ENCODE measurements at regions not wholly inside any gene's neighbourhood (a gene's known extent, or its start where the extent isn't known, plus 50 kb on each side); places are given as distances from the start of the nearest gene placed in this dataset.

- Histone ChIP-seq H3K4me1 (no peaks in the 10 kb centered on the region), H3K9me3 (no peaks in the 10 kb centered on the region), H3K27me3 (no peaks in the 10 kb centered on the region), H3K36me3 (no peaks in the 10 kb centered on the region), H3K4me3 (no peak overlapping the region), H3K27ac (no peak overlapping the region)
- TF ChIP-seq CTCF (IDR thresholded peaks at IDR 0.05) (no peak), POLR2AphosphoS5 (IDR thresholded peaks at IDR 0.05) (no peak), EP300 (IDR thresholded peaks at IDR 0.05; ENCODE audit: low read depth) (no peak), POLR2A (IDR thresholded peaks at IDR 0.05) (no peak)
- 94 to 100% methylated on average over 3 to 7 of the region's 7 CpGs for WGBS, 2 donors (ENCODE audit: low coverage in 1 of 2)
- in situ Hi-C loops (cut with MboI; ENCODE audit: low pct_ligation_motif_present in 1 of 4, low pct_unique_long_range_greater_than_20kb in 1 of 4, low sequenced_read_pairs in 3 of 4) (loop anchor here (10.0 to 25.0 kb wide), 4 partner anchors 152 to 1426 kb away; no protein-coding TSS in a partner anchor), intact Hi-C loops (cut with DNase I; ENCODE audit: low total_unique reads) (loop anchor here (10.0 kb wide), 1 partner anchor 1526 kb away; the partner anchor contains the start of gene FYB2)
- no peak for DNase-seq
Observed at GRCh38 chr1:55289042-55289441, 73.9 kb upstream of the USP24 start.

DNA sequence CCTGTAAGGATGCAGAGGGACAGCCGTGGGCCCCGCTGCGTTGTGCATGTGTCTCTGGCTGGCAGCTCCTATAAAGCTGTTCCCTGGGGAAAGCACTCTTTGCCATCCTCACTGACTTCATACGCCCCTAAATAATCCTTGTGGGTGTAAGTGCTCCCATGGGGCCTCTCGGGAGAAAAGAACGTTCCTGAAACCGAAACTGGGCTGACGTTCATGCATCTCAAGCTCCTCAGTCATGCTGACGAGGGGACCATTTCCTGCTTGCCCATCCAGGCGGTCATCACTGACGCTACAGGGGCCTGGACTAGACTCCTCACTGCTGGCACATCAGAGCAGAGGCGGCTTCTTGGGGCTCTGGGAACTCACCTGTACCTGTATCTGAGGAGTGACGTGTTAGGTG, 73.1 kb upstream of the USP24 start:
- WGBS, 2 donors (ENCODE audit: low coverage in 1 of 2), result 70 to 82% methylated on average over 3 to 13 of the region's 13 CpGs
- peak; percentile 19 for DNase-seq
- no peaks in the 10 kb centered on the region for H3K9me3 ChIP-seq
- intact Hi-C loops (cut with DNase I; ENCODE audit: low total_unique reads), result loop anchor here (10.0 kb wide), 1 partner anchor 1527 kb away; the partner anchor contains the start of gene FYB2
- H3K4me3 ChIP-seq, result no peak overlapping the region
- H3K27ac ChIP-seq, result no peak overlapping the region
- no peaks in the 10 kb centered on the region for H3K27me3 ChIP-seq
- in situ Hi-C loops (cut with MboI; ENCODE audit: low pct_ligation_motif_present in 1 of 4, low pct_unique_long_range_greater_than_20kb in 1 of 4, low sequenced_read_pairs in 3 of 4), result loop anchor here (10.0 to 25.0 kb wide), 4 partner anchors 151 to 1427 kb away; no protein-coding TSS in a partner anchor
- TF ChIP-seq CTCF (IDR thresholded peaks at IDR 0.05) (no peak), EP300 (IDR thresholded peaks at IDR 0.05; ENCODE audit: low read depth) (peak; percentile 16)
- no peaks in the 10 kb centered on the region for H3K36me3 ChIP-seq
- no peaks in the 10 kb centered on the region for H3K4me1 ChIP-seq

DNA sequence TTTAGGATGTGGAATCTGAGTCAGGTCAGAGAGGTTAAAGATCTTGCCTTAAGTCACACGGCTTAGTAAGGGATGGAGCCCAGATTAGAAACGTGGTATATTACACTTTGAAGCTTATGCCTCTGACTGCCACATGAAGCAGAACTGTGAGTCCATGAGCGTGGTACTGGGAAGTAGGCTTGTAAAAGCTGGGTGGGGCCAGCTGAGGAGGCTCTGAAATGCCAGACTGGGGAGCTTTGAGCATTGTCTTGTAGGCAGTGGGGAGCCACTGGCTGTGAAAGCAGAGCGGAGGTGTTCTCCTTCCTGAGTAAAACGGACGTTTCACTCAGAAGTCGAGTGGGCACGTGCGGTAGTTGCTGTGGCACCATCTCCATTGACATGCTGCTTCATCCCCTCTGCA, 72.6 kb upstream of the USP24 start:
- TF ChIP-seq EP300 (IDR thresholded peaks at IDR 0.05; ENCODE audit: low read depth) (no peak), POLR2A (IDR thresholded peaks at IDR 0.05) (no peak), CTCF (IDR thresholded peaks at IDR 0.05) (no peak), POLR2AphosphoS5 (IDR thresholded peaks at IDR 0.05) (no peak)
- no peak for DNase-seq
- Histone ChIP-seq H3K9me3 (no peaks in the 10 kb centered on the region), H3K4me1 (no peaks in the 10 kb centered on the region), H3K4me3 (no peak overlapping the region), H3K36me3 (no peaks in the 10 kb centered on the region), H3K27me3 (no peaks in the 10 kb centered on the region), H3K27ac (no peak overlapping the region)
- in situ Hi-C loops (cut with MboI; ENCODE audit: low pct_ligation_motif_present in 1 of 4, low pct_unique_long_range_greater_than_20kb in 1 of 4, low sequenced_read_pairs in 3 of 4) (loop anchor here (10.0 to 25.0 kb wide), 4 partner anchors 150 to 1427 kb away; no protein-coding TSS in a partner anchor), intact Hi-C loops (cut with DNase I; ENCODE audit: low total_unique reads) (loop anchor here (10.0 kb wide), 1 partner anchor 1527 kb away; the partner anchor contains the start of gene FYB2)
- WGBS, 2 donors (ENCODE audit: low coverage in 1 of 2), result 74 to 100% methylated on average over 4 to 9 of the region's 9 CpGs

DNA sequence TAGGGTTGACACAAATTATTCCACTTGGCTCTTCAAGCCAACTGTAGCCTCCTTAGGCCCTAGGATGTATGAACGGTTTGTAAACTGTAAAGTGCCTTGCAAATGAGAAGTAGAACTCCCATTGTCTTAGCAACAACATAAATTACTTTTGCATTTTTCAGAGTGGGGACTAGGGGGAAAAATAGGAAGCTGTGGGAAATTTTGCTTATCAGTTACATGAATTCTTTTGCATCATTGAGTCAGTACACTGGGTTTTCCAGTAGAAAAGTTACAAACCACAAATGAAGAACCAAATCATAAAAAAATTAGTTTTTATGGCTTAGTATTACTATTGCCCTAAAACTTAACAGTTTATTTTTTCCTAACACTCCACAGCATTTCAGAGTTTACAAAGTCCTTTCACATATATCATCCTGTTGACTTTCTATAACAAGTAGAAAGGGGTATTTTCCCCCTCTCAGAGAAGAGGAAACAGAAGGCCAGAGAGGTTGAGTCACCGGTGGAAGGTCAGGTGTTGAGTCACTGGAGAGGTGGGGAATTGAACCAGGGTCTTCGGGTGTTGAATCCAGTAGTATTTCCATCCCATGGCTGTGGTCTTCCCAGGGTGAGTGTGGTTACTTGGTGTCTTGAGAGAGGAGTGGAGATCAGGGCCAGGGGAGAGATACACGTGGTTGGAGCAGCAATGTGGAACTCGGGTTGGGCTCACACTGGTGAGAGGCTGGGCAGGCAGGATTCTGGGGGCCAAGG, 71.9 kb upstream of the USP24 start:
- no peaks in the 10 kb centered on the region for H3K9me3 ChIP-seq
- no peak for DNase-seq
- TF ChIP-seq EP300 (IDR thresholded peaks at IDR 0.05; ENCODE audit: low read depth) (no peak), POLR2A (IDR thresholded peaks at IDR 0.05) (no peak), POLR2AphosphoS5 (IDR thresholded peaks at IDR 0.05) (no peak), CTCF (IDR thresholded peaks at IDR 0.05) (no peak)
- no peaks in the 10 kb centered on the region for H3K36me3 ChIP-seq
- H3K4me3 ChIP-seq, result no peak overlapping the region
- 62 to 65% methylated on average over 3 to 5 of the region's 5 CpGs for WGBS, 2 donors (ENCODE audit: low coverage in 1 of 2)
- no peaks in the 10 kb centered on the region for H3K27me3 ChIP-seq
- H3K27ac ChIP-seq, result no peak overlapping the region
- intact Hi-C loops (cut with DNase I; ENCODE audit: low total_unique reads), result loop anchor here (10.0 kb wide), 1 partner anchor 1528 kb away; the partner anchor contains the start of gene FYB2
- in situ Hi-C loops (cut with MboI; ENCODE audit: low pct_ligation_motif_present in 1 of 4, low pct_unique_long_range_greater_than_20kb in 1 of 4, low sequenced_read_pairs in 3 of 4), result loop anchor here (10.0 to 25.0 kb wide), 4 partner anchors 150 to 1428 kb away; no protein-coding TSS in a partner anchor
- H3K4me1 ChIP-seq, result peaks cover 0 to 4% (median 0%) of the 10 kb centered on the region in 4 donors
